WTC11 (cell line): ENCODE measurements at regions not wholly inside any gene's neighbourhood (a gene's known extent, or its start where the extent isn't known, plus 50 kb on each side); places are given as distances from the start of the nearest gene placed in this dataset.

Experiments used
- ATAC-seq: fragments of 200-7000 bp; cut with Tn5 transposase; 2 replicates; pipeline ENCODE4 v1.10.0; 2021; ENCODE audit warnings: mild to moderate bottlenecking, moderate library complexity
- CTCF ChIA-PET: fragments of 300-600 bp; sonication (Branson Sonifier 250); formaldehyde crosslinking; loops from one replicate; lab custom pipeline; 2021; ENCODE audit warnings: antibody characterized with exemption; lab: Charles Lee
- POLR2A ChIA-PET: fragments of 350-600 bp; sonication (Branson Sonifier 250); formaldehyde crosslinking; loops from one replicate; lab custom pipeline; 2021; ENCODE audit warnings: antibody characterized with exemption; lab: Charles Lee
- DNase-seq: peaks from one replicate; pipeline ENCODE4 v3.0.0; 2021; ENCODE audit warnings: low spot score
- H3K27ac Mint-ChIP-seq: 2 replicates; pipeline ENCODE4 v1.8.0; 2021; ENCODE audit warnings: mixed read lengths
- H3K27me3 Mint-ChIP-seq: 2 replicates; pipeline ENCODE4 v1.8.0; 2021; ENCODE audit warnings: low read depth, mild to moderate bottlenecking, moderate library complexity, mixed read lengths
- H3K36me3 Mint-ChIP-seq: 2 replicates; pipeline ENCODE4 v1.8.0; 2021; ENCODE audit warnings: mixed read lengths
- H3K4me1 Mint-ChIP-seq: 2 replicates; pipeline ENCODE4 v1.8.0; 2022; ENCODE audit warnings: mixed read lengths
- H3K4me3 Mint-ChIP-seq: 2 replicates; pipeline ENCODE4 v1.8.0; 2021; ENCODE audit warnings: mild to moderate bottlenecking, moderate library complexity, mixed read lengths
- H3K9me3 Mint-ChIP-seq: 2 replicates; pipeline ENCODE4 v1.8.0; 2021; ENCODE audit warnings: mixed read lengths
- ATF1 ChIP-seq: sonication (generic); formaldehyde crosslinking; IDR thresholded peaks from 2 replicates; pipeline ENCODE4 v1.8.1; 2023; ENCODE audit warnings: mild to moderate bottlenecking, moderate library complexity, missing genetic modification reagents
- ERG ChIP-seq: fragments of 250-450 bp; sonication (Bioruptor Pico); IDR thresholded peaks from 2 replicates; pipeline ENCODE4 v1.8.0; 2021; ENCODE audit warnings: mild to moderate bottlenecking
- ETV6 ChIP-seq: sonication (generic); formaldehyde crosslinking; IDR thresholded peaks from 2 replicates; pipeline ENCODE4 v1.8.1; 2022; ENCODE audit warnings: mild to moderate bottlenecking, missing genetic modification reagents
- GABPB1 ChIP-seq: sonication (generic); formaldehyde crosslinking; IDR thresholded peaks from 2 replicates; pipeline ENCODE4 v1.8.1; 2023; ENCODE audit warnings: mild to moderate bottlenecking, missing genetic modification reagents
- JUN ChIP-seq: sonication (generic); formaldehyde crosslinking; IDR thresholded peaks from 2 replicates; pipeline ENCODE4 v1.8.0; 2023; ENCODE audit warnings: mild to moderate bottlenecking, missing genetic modification reagents
- KAT7 ChIP-seq: sonication (generic); formaldehyde crosslinking; IDR thresholded peaks from 2 replicates; pipeline ENCODE4 v1.8.1; 2023; ENCODE audit warnings: missing genetic modification reagents, mild to moderate bottlenecking, borderline replicate concordance
- NFATC4 ChIP-seq: fragments of 250-450 bp; sonication (Bioruptor Pico); IDR thresholded peaks from 2 replicates; pipeline ENCODE4 v1.9.0; 2021; ENCODE audit warnings: mild to moderate bottlenecking
- NR1H2 ChIP-seq: sonication (generic); formaldehyde crosslinking; IDR thresholded peaks from 2 replicates; pipeline ENCODE4 v1.9.0; 2021; ENCODE audit warnings: mild to moderate bottlenecking, moderate library complexity, missing genetic modification reagents
- RORB ChIP-seq: fragments of 250-450 bp; sonication (Bioruptor Pico); IDR thresholded peaks from 2 replicates; pipeline ENCODE4 v1.9.0; 2021; ENCODE audit warnings: mild to moderate bottlenecking
- TCF7 ChIP-seq: sonication (generic); formaldehyde crosslinking; IDR thresholded peaks from 2 replicates; pipeline ENCODE4 v1.8.0; 2022; ENCODE audit warnings: mild to moderate bottlenecking, low read depth, missing genetic modification reagents, moderate library complexity
- TEAD4 ChIP-seq: sonication (generic); formaldehyde crosslinking; IDR thresholded peaks from 2 replicates; pipeline ENCODE4 v1.8.0; 2022; ENCODE audit warnings: mild to moderate bottlenecking, missing genetic modification reagents
- USF1 ChIP-seq: sonication (generic); formaldehyde crosslinking; IDR thresholded peaks from 2 replicates; pipeline ENCODE4 v1.8.0; 2022; ENCODE audit warnings: mild to moderate bottlenecking, missing genetic modification reagents
- ZNF121 ChIP-seq: sonication (generic); formaldehyde crosslinking; IDR thresholded peaks from 2 replicates; pipeline ENCODE4 v1.8.0; 2023; ENCODE audit warnings: missing genetic modification reagents
- ZNF138 ChIP-seq: sonication (generic); formaldehyde crosslinking; conservative IDR thresholded peaks from 2 replicates; pipeline ENCODE4 v1.8.1; 2022; ENCODE audit warnings: mild to moderate bottlenecking, moderate library complexity, missing genetic modification reagents
- ZNF317 ChIP-seq: sonication (generic); formaldehyde crosslinking; IDR thresholded peaks from 2 replicates; pipeline ENCODE4 v1.8.1; 2023; ENCODE audit warnings: low read depth, mild to moderate bottlenecking, moderate library complexity, missing genetic modification reagents, borderline replicate concordance
- ZNF416 ChIP-seq: fragments of 250-450 bp; sonication (Bioruptor Pico); IDR thresholded peaks from 2 replicates; pipeline ENCODE4 v1.9.0; 2021; ENCODE audit warnings: mild to moderate bottlenecking, inconsistent platforms
- TF ChIP-seq, protein P1 (sequence below): fragments of 250-450 bp; sonication (Bioruptor Pico); IDR thresholded peaks from 2 replicates; pipeline ENCODE4 v2.1.2; 2022; ENCODE audit warnings: mild to moderate bottlenecking, moderate library complexity
- TF ChIP-seq, protein P2 (sequence below): fragments of 250-450 bp; sonication (Bioruptor Pico); IDR thresholded peaks from 2 replicates; pipeline ENCODE4 v1.9.0; 2021; ENCODE audit warnings: mild to moderate bottlenecking
- TF ChIP-seq, protein P3 (sequence below): fragments of 250-450 bp; sonication (Bioruptor Pico); IDR thresholded peaks from 2 replicates; pipeline ENCODE4 v1.9.0; 2021; ENCODE audit warnings: mild to moderate bottlenecking
- TF ChIP-seq, protein P4 (sequence below): sonication (generic); formaldehyde crosslinking; IDR thresholded peaks from 2 replicates; pipeline ENCODE4 v1.8.0; 2022; ENCODE audit warnings: missing genetic modification reagents
- TF ChIP-seq, protein P5 (sequence below): sonication (generic); formaldehyde crosslinking; IDR thresholded peaks from 2 replicates; pipeline ENCODE4 v1.8.1; 2023; ENCODE audit warnings: mild to moderate bottlenecking, missing genetic modification reagents, borderline replicate concordance

DNA sequence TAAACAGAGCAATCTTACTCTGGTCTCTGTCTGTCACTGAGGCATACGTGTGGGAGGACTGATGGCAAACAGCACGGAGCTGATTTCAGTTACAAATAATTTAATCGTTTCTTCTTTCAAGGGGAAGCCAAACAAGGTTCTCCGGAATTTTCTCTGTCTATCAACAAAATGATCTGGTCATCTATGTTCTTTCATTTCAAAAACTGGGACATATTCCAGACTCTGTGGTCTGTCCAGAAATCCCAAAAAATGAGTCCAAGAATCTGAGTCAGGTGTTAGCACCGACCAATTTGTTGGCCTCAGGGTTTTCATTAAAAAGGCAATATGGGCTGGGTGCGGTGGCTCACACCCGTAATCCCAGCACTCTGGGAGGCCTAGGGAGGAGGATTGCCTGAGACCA, 69.9 kb upstream of the ZNF608 start:
- CTCF ChIA-PET: no interaction called here
- POLR2A ChIA-PET: interaction anchor here (0.6 kb wide), 1 partner anchor 940 kb away, joined by 6 read pairs; no protein-coding TSS in a partner anchor
- no peak overlapping the region for H3K4me3 Mint-ChIP-seq
- H3K9me3 Mint-ChIP-seq: peaks cover 3% of the 10 kb centered on the region; the same call in 1 of the 2 replicates
- TF ChIP-seq ETV6 (CRISPR knock-in tag) (no peak), KAT7 (no peak), JUN (CRISPR knock-in tag) (no peak)
- TF ChIP-seq, protein P1, sequence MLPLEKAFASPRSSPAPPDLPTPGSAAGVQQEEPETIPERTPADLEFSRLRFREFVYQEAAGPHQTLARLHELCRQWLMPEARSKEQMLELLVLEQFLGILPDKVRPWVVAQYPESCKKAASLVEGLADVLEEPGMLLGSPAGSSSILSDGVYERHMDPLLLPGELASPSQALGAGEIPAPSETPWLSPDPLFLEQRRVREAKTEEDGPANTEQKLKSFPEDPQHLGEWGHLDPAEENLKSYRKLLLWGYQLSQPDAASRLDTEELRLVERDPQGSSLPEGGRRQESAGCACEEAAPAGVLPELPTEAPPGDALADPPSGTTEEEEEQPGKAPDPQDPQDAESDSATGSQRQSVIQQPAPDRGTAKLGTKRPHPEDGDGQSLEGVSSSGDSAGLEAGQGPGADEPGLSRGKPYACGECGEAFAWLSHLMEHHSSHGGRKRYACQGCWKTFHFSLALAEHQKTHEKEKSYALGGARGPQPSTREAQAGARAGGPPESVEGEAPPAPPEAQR (CRISPR knock-in tag): no peak
- TF ChIP-seq, protein P2, sequence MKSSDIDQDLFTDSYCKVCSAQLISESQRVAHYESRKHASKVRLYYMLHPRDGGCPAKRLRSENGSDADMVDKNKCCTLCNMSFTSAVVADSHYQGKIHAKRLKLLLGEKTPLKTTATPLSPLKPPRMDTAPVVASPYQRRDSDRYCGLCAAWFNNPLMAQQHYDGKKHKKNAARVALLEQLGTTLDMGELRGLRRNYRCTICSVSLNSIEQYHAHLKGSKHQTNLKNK (CRISPR knock-in tag): no peak
- TF ChIP-seq, protein P3, sequence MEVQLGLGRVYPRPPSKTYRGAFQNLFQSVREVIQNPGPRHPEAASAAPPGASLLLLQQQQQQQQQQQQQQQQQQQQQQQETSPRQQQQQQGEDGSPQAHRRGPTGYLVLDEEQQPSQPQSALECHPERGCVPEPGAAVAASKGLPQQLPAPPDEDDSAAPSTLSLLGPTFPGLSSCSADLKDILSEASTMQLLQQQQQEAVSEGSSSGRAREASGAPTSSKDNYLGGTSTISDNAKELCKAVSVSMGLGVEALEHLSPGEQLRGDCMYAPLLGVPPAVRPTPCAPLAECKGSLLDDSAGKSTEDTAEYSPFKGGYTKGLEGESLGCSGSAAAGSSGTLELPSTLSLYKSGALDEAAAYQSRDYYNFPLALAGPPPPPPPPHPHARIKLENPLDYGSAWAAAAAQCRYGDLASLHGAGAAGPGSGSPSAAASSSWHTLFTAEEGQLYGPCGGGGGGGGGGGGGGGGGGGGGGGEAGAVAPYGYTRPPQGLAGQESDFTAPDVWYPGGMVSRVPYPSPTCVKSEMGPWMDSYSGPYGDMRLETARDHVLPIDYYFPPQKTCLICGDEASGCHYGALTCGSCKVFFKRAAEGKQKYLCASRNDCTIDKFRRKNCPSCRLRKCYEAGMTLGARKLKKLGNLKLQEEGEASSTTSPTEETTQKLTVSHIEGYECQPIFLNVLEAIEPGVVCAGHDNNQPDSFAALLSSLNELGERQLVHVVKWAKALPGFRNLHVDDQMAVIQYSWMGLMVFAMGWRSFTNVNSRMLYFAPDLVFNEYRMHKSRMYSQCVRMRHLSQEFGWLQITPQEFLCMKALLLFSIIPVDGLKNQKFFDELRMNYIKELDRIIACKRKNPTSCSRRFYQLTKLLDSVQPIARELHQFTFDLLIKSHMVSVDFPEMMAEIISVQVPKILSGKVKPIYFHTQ (CRISPR knock-in tag): no peak
- no peak for DNase-seq
- no peaks in the 10 kb centered on the region for H3K27me3 Mint-ChIP-seq
- ATAC-seq: no peak
- no peaks in the 10 kb centered on the region for H3K36me3 Mint-ChIP-seq
- H3K4me1 Mint-ChIP-seq: no peaks in the 10 kb centered on the region
- H3K27ac Mint-ChIP-seq: no peak overlapping the region

DNA sequence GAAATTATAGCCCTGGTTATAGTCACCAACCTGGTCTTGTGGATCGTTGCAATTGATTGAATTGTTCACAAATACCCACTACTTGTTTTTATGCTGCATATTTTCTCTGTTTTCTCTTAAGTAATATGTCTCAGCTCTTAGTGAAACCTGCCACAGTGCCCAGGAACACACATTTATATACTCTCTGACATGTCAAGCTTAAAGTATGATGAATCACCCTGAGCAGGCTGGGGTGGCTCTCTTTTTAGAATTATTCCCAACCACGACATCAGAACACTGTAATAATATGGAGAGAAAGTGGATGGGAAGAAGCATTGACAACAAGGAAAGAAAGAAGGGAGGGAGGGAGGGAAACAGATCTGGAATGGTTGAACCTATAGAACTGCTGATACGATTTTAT, 72.8 kb upstream of the ZNF608 start:
- H3K27ac Mint-ChIP-seq: no peak overlapping the region

GRCh38 chr5:124822647-124823046, 76.2 kb upstream of the ZNF608 start:
- DNase-seq (no peak), ATAC-seq (no peak)
- no peaks in the 10 kb centered on the region for H3K27me3 Mint-ChIP-seq
- peaks cover 3% of the 10 kb centered on the region; the same call in 1 of the 2 replicates for H3K9me3 Mint-ChIP-seq
- H3K27ac Mint-ChIP-seq: no peak overlapping the region
- CTCF ChIA-PET: no interaction called here
- peaks cover 7% of the 10 kb centered on the region for H3K4me1 Mint-ChIP-seq
- POLR2A ChIA-PET: no interaction called here
- H3K4me3 Mint-ChIP-seq: no peak overlapping the region
- no peaks in the 10 kb centered on the region for H3K36me3 Mint-ChIP-seq
- TF ChIP-seq ZNF416: no peak
- TF ChIP-seq RORB: no peak
- no peak for TF ChIP-seq USF1
- TF ChIP-seq, protein P4, sequence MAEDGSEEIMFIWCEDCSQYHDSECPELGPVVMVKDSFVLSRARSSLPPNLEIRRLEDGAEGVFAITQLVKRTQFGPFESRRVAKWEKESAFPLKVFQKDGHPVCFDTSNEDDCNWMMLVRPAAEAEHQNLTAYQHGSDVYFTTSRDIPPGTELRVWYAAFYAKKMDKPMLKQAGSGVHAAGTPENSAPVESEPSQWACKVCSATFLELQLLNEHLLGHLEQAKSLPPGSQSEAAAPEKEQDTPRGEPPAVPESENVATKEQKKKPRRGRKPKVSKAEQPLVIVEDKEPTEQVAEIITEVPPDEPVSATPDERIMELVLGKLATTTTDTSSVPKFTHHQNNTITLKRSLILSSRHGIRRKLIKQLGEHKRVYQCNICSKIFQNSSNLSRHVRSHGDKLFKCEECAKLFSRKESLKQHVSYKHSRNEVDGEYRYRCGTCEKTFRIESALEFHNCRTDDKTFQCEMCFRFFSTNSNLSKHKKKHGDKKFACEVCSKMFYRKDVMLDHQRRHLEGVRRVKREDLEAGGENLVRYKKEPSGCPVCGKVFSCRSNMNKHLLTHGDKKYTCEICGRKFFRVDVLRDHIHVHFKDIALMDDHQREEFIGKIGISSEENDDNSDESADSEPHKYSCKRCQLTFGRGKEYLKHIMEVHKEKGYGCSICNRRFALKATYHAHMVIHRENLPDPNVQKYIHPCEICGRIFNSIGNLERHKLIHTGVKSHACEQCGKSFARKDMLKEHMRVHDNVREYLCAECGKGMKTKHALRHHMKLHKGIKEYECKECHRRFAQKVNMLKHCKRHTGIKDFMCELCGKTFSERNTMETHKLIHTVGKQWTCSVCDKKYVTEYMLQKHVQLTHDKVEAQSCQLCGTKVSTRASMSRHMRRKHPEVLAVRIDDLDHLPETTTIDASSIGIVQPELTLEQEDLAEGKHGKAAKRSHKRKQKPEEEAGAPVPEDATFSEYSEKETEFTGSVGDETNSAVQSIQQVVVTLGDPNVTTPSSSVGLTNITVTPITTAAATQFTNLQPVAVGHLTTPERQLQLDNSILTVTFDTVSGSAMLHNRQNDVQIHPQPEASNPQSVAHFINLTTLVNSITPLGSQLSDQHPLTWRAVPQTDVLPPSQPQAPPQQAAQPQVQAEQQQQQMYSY (CRISPR knock-in tag): no peak
- TF ChIP-seq ZNF317 (CRISPR knock-in tag): no peak
- no peak for TF ChIP-seq ZNF138 (CRISPR knock-in tag)
- TF ChIP-seq, protein P5, sequence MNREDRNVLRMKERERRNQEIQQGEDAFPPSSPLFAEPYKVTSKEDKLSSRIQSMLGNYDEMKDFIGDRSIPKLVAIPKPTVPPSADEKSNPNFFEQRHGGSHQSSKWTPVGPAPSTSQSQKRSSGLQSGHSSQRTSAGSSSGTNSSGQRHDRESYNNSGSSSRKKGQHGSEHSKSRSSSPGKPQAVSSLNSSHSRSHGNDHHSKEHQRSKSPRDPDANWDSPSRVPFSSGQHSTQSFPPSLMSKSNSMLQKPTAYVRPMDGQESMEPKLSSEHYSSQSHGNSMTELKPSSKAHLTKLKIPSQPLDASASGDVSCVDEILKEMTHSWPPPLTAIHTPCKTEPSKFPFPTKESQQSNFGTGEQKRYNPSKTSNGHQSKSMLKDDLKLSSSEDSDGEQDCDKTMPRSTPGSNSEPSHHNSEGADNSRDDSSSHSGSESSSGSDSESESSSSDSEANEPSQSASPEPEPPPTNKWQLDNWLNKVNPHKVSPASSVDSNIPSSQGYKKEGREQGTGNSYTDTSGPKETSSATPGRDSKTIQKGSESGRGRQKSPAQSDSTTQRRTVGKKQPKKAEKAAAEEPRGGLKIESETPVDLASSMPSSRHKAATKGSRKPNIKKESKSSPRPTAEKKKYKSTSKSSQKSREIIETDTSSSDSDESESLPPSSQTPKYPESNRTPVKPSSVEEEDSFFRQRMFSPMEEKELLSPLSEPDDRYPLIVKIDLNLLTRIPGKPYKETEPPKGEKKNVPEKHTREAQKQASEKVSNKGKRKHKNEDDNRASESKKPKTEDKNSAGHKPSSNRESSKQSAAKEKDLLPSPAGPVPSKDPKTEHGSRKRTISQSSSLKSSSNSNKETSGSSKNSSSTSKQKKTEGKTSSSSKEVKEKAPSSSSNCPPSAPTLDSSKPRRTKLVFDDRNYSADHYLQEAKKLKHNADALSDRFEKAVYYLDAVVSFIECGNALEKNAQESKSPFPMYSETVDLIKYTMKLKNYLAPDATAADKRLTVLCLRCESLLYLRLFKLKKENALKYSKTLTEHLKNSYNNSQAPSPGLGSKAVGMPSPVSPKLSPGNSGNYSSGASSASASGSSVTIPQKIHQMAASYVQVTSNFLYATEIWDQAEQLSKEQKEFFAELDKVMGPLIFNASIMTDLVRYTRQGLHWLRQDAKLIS: no peak

More for the DNA sequence above, 72.8 kb upstream of the ZNF608 start:
- no peaks in the 10 kb centered on the region for H3K36me3 Mint-ChIP-seq
- CTCF ChIA-PET: no interaction called here
- H3K9me3 Mint-ChIP-seq: peaks cover 3% of the 10 kb centered on the region; the same call in 1 of the 2 replicates
- POLR2A ChIA-PET: no interaction called here
- DNase-seq (no peak), ATAC-seq (no peak)
- no peaks in the 10 kb centered on the region for H3K4me1 Mint-ChIP-seq
- no peak overlapping the region for H3K4me3 Mint-ChIP-seq
- H3K27me3 Mint-ChIP-seq: no peaks in the 10 kb centered on the region
- TF ChIP-seq RORB (no peak), ZNF121 (no peak), NFATC4 (CRISPR knock-in tag) (no peak), TCF7 (no peak), NR1H2 (CRISPR knock-in tag) (no peak), TEAD4 (CRISPR knock-in tag) (no peak), ERG (no peak), ATF1 (CRISPR knock-in tag) (no peak), GABPB1 (CRISPR knock-in tag) (no peak)
